ENCODE measurements at regions not wholly inside any gene's neighbourhood (a gene's known extent, or its start where the extent isn't known, plus 50 kb on each side); places are given as distances from the start of the nearest gene placed in this dataset.
A peak's percentile ranks its signal among the peaks of the same experiment; 100 is the strongest.

DNA sequence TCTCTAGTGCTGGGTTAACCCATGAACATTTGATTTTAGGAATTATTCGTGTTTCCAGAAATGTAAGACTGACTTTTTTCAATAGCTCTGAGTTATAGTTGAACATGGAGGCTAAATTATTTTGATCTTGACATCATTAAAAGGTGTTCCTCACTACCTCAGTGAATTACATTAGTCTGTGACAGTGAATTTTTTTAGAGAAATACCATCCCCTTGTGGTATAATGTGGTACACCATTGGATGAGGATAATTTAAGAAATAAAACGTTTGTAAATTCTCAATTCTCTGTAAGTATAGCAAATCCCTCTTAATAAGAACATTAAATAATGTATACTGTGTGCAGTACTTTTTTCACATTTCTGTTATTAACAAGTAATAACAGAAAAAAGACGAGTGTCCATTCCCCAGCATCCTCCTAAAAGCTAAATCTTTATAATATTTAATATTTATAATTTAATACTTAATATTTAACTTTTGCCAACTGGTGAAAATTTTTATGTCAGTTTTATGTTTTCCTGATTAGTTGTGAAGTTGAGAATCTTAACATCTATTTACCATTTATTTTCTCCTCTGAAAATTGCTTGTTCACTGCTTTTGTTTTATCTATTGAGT, 70.3 kb upstream of the CWC22 start:
- H2AK5ac ChIP-seq (ENCODE audit: low read length), result no peak overlapping the region
- no peak overlapping the region for H2BK15ac ChIP-seq (replicated peaks; ENCODE audit: low read depth)
- no peaks in the 10 kb centered on the region for H3K27me3 ChIP-seq (ENCODE audit: insufficient read depth, low read length, poor library complexity)
- H3K79me2 ChIP-seq (ENCODE audit: control insufficient read depth, insufficient read depth, low read length), result no peaks in the 10 kb centered on the region
- H3K4me2 ChIP-seq (ENCODE audit: low read length), result no peak overlapping the region
- no peak overlapping the region for H2BK5ac ChIP-seq (ENCODE audit: low read length)
- H4K8ac ChIP-seq (ENCODE audit: low read depth, low read length), result no peak overlapping the region
- WGBS (ENCODE audit: extremely low coverage, insufficient coverage, low lambda C conversion rate), result no CpG with 5 or more reads among the region's 3 CpGs
- no peak overlapping the region for H3K23ac ChIP-seq (ENCODE audit: low read length)
- no peak overlapping the region for H4K5ac ChIP-seq (ENCODE audit: low read length)
- no peaks in the 10 kb centered on the region for H3K36me3 ChIP-seq (ENCODE audit: control insufficient read depth, insufficient read depth, low read length)
- H3K79me1 ChIP-seq (ENCODE audit: low read length), result no peaks in the 10 kb centered on the region
- no peak overlapping the region for H2BK120ac ChIP-seq (ENCODE audit: low read depth, low read length)
- H3K4me3 ChIP-seq (ENCODE audit: low read length), result no peak overlapping the region
- no peak overlapping the region for H3K9ac ChIP-seq (ENCODE audit: low read length)
- no peak overlapping the region for H3K4ac ChIP-seq (ENCODE audit: low read depth, low read length)
- no peaks in the 10 kb centered on the region for H3K4me1 ChIP-seq (ENCODE audit: control insufficient read depth, low read depth, low read length)
- no peak overlapping the region for H3K18ac ChIP-seq (ENCODE audit: low read length)
- H3K56ac ChIP-seq (ENCODE audit: low read length), result no peak overlapping the region
- no peak overlapping the region for H3K27ac ChIP-seq (ENCODE audit: low read depth, low read length)
- DNase-seq, result peak; percentile 21

DNA sequence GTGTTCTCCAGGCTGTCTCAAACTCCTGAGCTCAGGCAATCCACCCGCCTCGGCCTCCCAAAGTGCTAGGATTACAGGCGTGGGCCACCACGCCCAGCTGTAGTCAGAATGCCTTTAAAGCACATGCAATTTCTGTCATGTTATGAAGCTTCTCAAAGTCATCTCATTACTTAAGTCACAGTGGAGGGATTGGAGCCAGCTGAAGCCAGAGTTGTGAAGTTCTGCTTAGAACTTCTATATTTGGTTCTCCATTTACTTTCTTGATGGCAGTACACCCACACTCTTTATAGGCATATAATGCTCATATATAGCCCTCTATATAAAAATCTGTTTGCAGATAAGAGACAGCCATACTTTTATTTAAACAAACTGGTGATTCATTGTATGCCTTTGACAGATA, 68.8 kb upstream of the CWC22 start:
- Histone ChIP-seq H3K36me3 (ENCODE audit: control insufficient read depth, insufficient read depth, low read length) (no peaks in the 10 kb centered on the region), H3K56ac (ENCODE audit: low read length) (no peak overlapping the region), H4K5ac (ENCODE audit: low read length) (no peak overlapping the region), H3K4me2 (ENCODE audit: low read length) (no peak overlapping the region), H3K79me1 (ENCODE audit: low read length) (no peaks in the 10 kb centered on the region), H2AK5ac (ENCODE audit: low read length) (no peak overlapping the region), H3K4me1 (ENCODE audit: control insufficient read depth, low read depth, low read length) (no peaks in the 10 kb centered on the region), H2BK15ac (replicated peaks; ENCODE audit: low read depth) (no peak overlapping the region), H3K4me3 (ENCODE audit: low read length) (no peak overlapping the region), H3K9ac (ENCODE audit: low read length) (no peak overlapping the region), H3K27me3 (ENCODE audit: insufficient read depth, low read length, poor library complexity) (no peaks in the 10 kb centered on the region), H3K23ac (ENCODE audit: low read length) (no peak overlapping the region), H2BK120ac (ENCODE audit: low read depth, low read length) (no peak overlapping the region), H3K27ac (ENCODE audit: low read depth, low read length) (no peak overlapping the region), H2BK5ac (ENCODE audit: low read length) (no peak overlapping the region), H3K18ac (ENCODE audit: low read length) (peak overlapping the region; percentile 51), H4K8ac (ENCODE audit: low read depth, low read length) (no peak overlapping the region), H3K4ac (ENCODE audit: low read depth, low read length) (no peak overlapping the region), H3K79me2 (ENCODE audit: control insufficient read depth, insufficient read depth, low read length) (no peaks in the 10 kb centered on the region)
- no CpG with 5 or more reads among the region's 4 CpGs for WGBS (ENCODE audit: extremely low coverage, insufficient coverage, low lambda C conversion rate)
- DNase-seq, result no peak

DNA sequence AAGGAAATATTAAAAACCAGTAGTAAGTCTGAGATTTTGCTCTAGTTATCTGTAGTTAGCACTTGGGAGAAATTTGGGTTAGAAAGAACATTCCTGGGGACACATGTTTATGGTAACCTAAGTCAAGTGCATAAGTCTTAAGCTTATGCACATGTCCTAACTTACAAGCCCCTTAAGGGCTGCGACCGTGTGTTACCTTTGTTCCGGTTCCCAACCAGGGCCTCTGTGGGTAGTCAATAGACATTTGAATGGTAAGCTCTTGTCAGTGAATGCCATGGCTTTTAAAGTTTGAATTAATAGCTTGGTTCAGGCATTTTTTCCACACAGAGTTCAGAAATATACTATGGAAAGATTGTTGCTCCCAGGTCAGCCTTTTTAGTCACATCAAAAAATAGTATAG, 64.7 kb upstream of the CWC22 start:
- Histone ChIP-seq H2BK120ac (ENCODE audit: low read depth, low read length) (no peak overlapping the region), H3K4me2 (ENCODE audit: low read length) (no peak overlapping the region), H3K27me3 (ENCODE audit: insufficient read depth, low read length, poor library complexity) (no peaks in the 10 kb centered on the region), H3K23ac (ENCODE audit: low read length) (no peak overlapping the region), H3K4me1 (ENCODE audit: control insufficient read depth, low read depth, low read length) (no peaks in the 10 kb centered on the region), H4K8ac (ENCODE audit: low read depth, low read length) (no peak overlapping the region), H3K4ac (ENCODE audit: low read depth, low read length) (no peak overlapping the region), H4K5ac (ENCODE audit: low read length) (no peak overlapping the region), H3K79me2 (ENCODE audit: control insufficient read depth, insufficient read depth, low read length) (no peaks in the 10 kb centered on the region), H2BK5ac (ENCODE audit: low read length) (no peak overlapping the region), H3K79me1 (ENCODE audit: low read length) (no peaks in the 10 kb centered on the region), H3K36me3 (ENCODE audit: control insufficient read depth, insufficient read depth, low read length) (no peaks in the 10 kb centered on the region), H2BK15ac (replicated peaks; ENCODE audit: low read depth) (no peak overlapping the region), H2AK5ac (ENCODE audit: low read length) (no peak overlapping the region), H3K4me3 (ENCODE audit: low read length) (no peak overlapping the region), H3K18ac (ENCODE audit: low read length) (no peak overlapping the region), H3K9ac (ENCODE audit: low read length) (no peak overlapping the region), H3K27ac (ENCODE audit: low read depth, low read length) (no peak overlapping the region), H3K56ac (ENCODE audit: low read length) (no peak overlapping the region)
- WGBS (ENCODE audit: extremely low coverage, insufficient coverage, low lambda C conversion rate), result no CpG with 5 or more reads among the region's 3 CpGs
- DNase-seq, result no peak

DNA sequence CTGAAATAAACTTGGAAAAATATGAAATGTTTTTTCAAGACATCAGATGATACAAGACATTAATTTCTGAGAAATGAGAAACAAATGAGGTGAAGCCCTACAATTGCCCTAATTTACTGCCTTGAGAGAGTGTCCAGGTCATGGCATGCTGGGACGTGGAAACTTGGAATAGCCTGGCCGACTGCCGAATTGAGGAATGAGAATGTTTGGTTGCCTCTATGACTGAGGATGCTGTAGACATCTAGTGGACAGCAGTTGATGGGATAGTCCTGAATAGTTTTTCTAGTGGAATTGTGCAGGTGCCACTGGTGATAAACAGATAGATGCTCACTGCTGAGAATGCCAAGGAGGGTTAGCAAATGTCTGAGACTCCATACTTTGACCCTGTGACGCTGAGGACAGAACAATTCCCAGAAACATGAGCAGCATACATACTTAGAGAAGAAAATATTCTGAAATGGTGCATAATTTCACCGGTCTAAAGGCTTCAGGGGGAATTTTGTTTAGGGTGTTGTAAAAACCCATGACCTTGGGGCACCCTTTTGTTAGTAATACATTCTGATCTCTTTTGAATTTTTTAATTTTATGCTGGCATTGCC, 56.5 kb upstream of the CWC22 start:
- Histone ChIP-seq H2BK15ac (replicated peaks; ENCODE audit: low read depth) (no peak overlapping the region), H3K18ac (ENCODE audit: low read length) (no peak overlapping the region), H3K27me3 (ENCODE audit: insufficient read depth, low read length, poor library complexity) (no peaks in the 10 kb centered on the region), H3K9ac (ENCODE audit: low read length) (no peak overlapping the region), H3K27ac (ENCODE audit: low read depth, low read length) (no peak overlapping the region), H3K4me2 (ENCODE audit: low read length) (no peak overlapping the region), H3K79me2 (ENCODE audit: control insufficient read depth, insufficient read depth, low read length) (no peaks in the 10 kb centered on the region), H3K36me3 (ENCODE audit: control insufficient read depth, insufficient read depth, low read length) (no peaks in the 10 kb centered on the region), H3K4me1 (ENCODE audit: control insufficient read depth, low read depth, low read length) (peaks cover under 1% of the 10 kb centered on the region), H4K8ac (ENCODE audit: low read depth, low read length) (no peak overlapping the region), H3K4me3 (ENCODE audit: low read length) (no peak overlapping the region), H2AK5ac (ENCODE audit: low read length) (no peak overlapping the region), H2BK5ac (ENCODE audit: low read length) (no peak overlapping the region), H3K56ac (ENCODE audit: low read length) (no peak overlapping the region), H3K79me1 (ENCODE audit: low read length) (no peaks in the 10 kb centered on the region), H3K23ac (ENCODE audit: low read length) (no peak overlapping the region), H3K4ac (ENCODE audit: low read depth, low read length) (no peak overlapping the region), H2BK120ac (ENCODE audit: low read depth, low read length) (no peak overlapping the region), H4K5ac (ENCODE audit: low read length) (no peak overlapping the region)
- WGBS (ENCODE audit: extremely low coverage, insufficient coverage, low lambda C conversion rate), result no CpG with 5 or more reads among the region's 5 CpGs
- no peak for DNase-seq

DNA sequence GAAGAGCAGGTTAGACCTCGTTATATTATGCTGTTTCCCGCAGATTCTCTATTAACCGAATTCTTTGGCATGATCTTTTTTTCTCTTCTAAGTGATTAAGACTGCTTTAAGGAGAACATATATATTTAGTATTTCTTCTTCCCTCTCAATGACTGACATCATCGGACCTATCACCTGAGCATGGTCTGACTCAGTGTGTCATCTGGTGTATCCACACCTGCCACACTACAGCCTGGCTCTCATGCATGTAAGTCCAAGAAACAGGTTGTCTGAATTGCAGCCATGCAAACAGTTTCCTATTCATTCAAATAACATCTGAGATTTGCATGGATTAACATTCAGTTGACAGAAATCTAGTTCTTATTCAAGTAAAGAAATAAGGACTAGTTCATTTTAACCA, 55.1 kb upstream of the CWC22 start:
- Histone ChIP-seq H3K9ac (ENCODE audit: low read length) (no peak overlapping the region), H3K56ac (ENCODE audit: low read length) (no peak overlapping the region), H3K18ac (ENCODE audit: low read length) (no peak overlapping the region), H3K23ac (ENCODE audit: low read length) (no peak overlapping the region), H2BK5ac (ENCODE audit: low read length) (no peak overlapping the region), H3K79me1 (ENCODE audit: low read length) (no peaks in the 10 kb centered on the region), H2BK120ac (ENCODE audit: low read depth, low read length) (no peak overlapping the region), H3K27ac (ENCODE audit: low read depth, low read length) (no peak overlapping the region), H3K36me3 (ENCODE audit: control insufficient read depth, insufficient read depth, low read length) (no peaks in the 10 kb centered on the region), H4K8ac (ENCODE audit: low read depth, low read length) (no peak overlapping the region), H2AK5ac (ENCODE audit: low read length) (no peak overlapping the region), H2BK15ac (replicated peaks; ENCODE audit: low read depth) (no peak overlapping the region), H3K4me1 (ENCODE audit: control insufficient read depth, low read depth, low read length) (peaks cover 2% of the 10 kb centered on the region), H3K4me2 (ENCODE audit: low read length) (no peak overlapping the region), H3K27me3 (ENCODE audit: insufficient read depth, low read length, poor library complexity) (no peaks in the 10 kb centered on the region), H3K4me3 (ENCODE audit: low read length) (no peak overlapping the region), H3K79me2 (ENCODE audit: control insufficient read depth, insufficient read depth, low read length) (no peaks in the 10 kb centered on the region), H3K4ac (ENCODE audit: low read depth, low read length) (no peak overlapping the region), H4K5ac (ENCODE audit: low read length) (no peak overlapping the region)
- no CpG with 5 or more reads among the region's 4 CpGs for WGBS (ENCODE audit: extremely low coverage, insufficient coverage, low lambda C conversion rate)
- DNase-seq, result no peak

DNA sequence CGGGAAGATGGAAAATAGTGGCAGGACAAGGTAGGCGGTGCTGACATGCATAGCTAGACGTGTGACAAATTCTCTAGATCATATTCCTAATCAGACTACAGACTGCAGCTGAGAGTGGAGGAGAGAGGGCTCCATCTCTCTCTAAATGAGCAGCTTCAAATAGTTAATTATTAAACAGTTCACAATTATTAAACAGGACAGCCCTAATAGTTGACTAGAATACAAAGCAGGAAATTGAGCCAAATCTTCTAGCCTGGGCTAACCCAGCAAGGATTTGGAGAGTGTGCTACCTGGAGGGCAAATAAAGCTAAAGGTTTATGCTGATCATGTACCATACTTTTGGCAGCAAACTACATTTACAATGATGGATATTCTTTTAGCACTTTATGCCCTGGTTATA, 54.4 kb upstream of the CWC22 start:
- Histone ChIP-seq H4K5ac (ENCODE audit: low read length) (no peak overlapping the region), H3K79me1 (ENCODE audit: low read length) (no peaks in the 10 kb centered on the region), H3K36me3 (ENCODE audit: control insufficient read depth, insufficient read depth, low read length) (no peaks in the 10 kb centered on the region), H3K4me3 (ENCODE audit: low read length) (no peak overlapping the region), H3K4me1 (ENCODE audit: control insufficient read depth, low read depth, low read length) (peaks cover 4% of the 10 kb centered on the region), H3K23ac (ENCODE audit: low read length) (no peak overlapping the region), H2BK5ac (ENCODE audit: low read length) (no peak overlapping the region), H3K4me2 (ENCODE audit: low read length) (no peak overlapping the region), H3K18ac (ENCODE audit: low read length) (no peak overlapping the region), H2AK5ac (ENCODE audit: low read length) (no peak overlapping the region), H3K56ac (ENCODE audit: low read length) (no peak overlapping the region), H3K79me2 (ENCODE audit: control insufficient read depth, insufficient read depth, low read length) (no peaks in the 10 kb centered on the region), H3K27me3 (ENCODE audit: insufficient read depth, low read length, poor library complexity) (no peaks in the 10 kb centered on the region), H3K9ac (ENCODE audit: low read length) (no peak overlapping the region), H2BK15ac (replicated peaks; ENCODE audit: low read depth) (no peak overlapping the region), H2BK120ac (ENCODE audit: low read depth, low read length) (no peak overlapping the region), H4K8ac (ENCODE audit: low read depth, low read length) (no peak overlapping the region), H3K4ac (ENCODE audit: low read depth, low read length) (no peak overlapping the region), H3K27ac (ENCODE audit: low read depth, low read length) (no peak overlapping the region)
- no CpG with 5 or more reads among the region's 3 CpGs for WGBS (ENCODE audit: extremely low coverage, insufficient coverage, low lambda C conversion rate)
- no peak for DNase-seq

Measured in mesendoderm (in vitro differentiated cells).